BE2C (cell line): ENCODE measurements at regions not wholly inside any gene's neighbourhood (a gene's known extent, or its start where the extent isn't known, plus 50 kb on each side); places are given as distances from the start of the nearest gene placed in this dataset.

Experiments used
- DNase-seq: peaks from one replicate; pipeline ENCODE4 v3.0.0-alpha.2; 2020
- H3K27me3 ChIP-seq: fragments of 250-450 bp; sonication (Bioruptor Pico); 2 replicates; pipeline ENCODE4 v1.5.1; 2020; ENCODE audit warnings: mild to moderate bottlenecking
- H3K36me3 ChIP-seq: fragments of 250-450 bp; sonication (Bioruptor Pico); 2 replicates; pipeline ENCODE4 v1.5.1; 2020; ENCODE audit warnings: mild to moderate bottlenecking
- H3K4me1 ChIP-seq: fragments of 250-450 bp; sonication (Bioruptor Pico); 2 replicates; pipeline ENCODE4 v1.5.1; 2020
- H3K4me3 ChIP-seq: 2 replicates; pipeline ENCODE4 v1.5.1; 2011; ENCODE audit warnings: low read depth, low read length
- H3K9me3 ChIP-seq: fragments of 250-450 bp; sonication (Bioruptor Pico); 2 replicates; pipeline ENCODE4 v1.5.1; 2020
- CTCF ChIP-seq: IDR thresholded peaks from 2 replicates; pipeline ENCODE4 v1.5.1; 2012; ENCODE audit warnings: mild to moderate bottlenecking, low read depth, low read length

DNA sequence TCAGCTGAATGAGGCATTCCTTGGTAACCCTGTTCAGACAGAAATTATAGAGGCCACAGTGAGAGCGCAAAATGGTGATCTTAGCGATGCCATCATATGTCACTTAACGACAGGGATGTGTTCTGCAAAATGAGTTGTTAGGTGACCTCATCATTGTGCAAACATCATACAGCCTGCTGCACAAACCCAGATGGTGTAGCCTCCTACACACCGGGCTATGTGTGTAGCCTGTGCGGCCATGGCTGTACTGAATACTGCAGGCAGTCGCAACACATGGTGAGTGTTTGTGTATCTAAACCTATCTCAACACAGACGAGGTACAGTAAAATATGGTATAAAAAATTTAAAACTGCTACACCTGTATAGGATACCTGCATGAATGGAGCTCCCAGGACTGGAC lies 234.1 kb upstream of the PMEPA1 start:
- H3K4me1 ChIP-seq, result peaks cover 6% of the 10 kb centered on the region
- no peak for TF ChIP-seq CTCF
- no peaks in the 10 kb centered on the region for H3K36me3 ChIP-seq

DNA sequence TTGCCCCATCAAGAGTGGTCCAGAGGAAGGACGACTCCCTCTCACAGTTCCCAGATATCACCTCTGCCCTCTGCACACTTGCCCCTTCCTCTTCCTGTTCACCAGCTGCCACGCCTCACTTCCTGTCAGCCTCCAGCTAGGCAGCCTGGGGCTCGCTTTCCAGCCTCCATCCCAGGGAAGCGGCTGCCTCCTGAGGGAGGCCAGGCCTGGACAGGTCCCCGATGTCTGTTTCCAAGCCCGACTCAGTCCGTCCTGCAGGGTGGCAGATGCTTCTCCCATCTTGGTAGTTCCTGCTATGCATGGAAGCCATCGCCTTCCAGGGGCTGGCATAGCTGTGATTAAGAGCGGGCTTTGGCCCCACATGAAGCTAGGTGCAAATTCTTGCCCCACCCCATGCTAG lies 233.5 kb upstream of the PMEPA1 start:
- no peaks in the 10 kb centered on the region for H3K36me3 ChIP-seq
- no peaks in the 10 kb centered on the region for H3K27me3 ChIP-seq
- no peak overlapping the region for H3K4me3 ChIP-seq
- DNase-seq, result no peak
- TF ChIP-seq CTCF, result no peak
- peaks cover 6% of the 10 kb centered on the region for H3K4me1 ChIP-seq
- no peaks in the 10 kb centered on the region for H3K9me3 ChIP-seq

More for the DNA sequence above, 234.1 kb upstream of the PMEPA1 start:
- DNase-seq, result no peak
- Histone ChIP-seq H3K27me3 (no peaks in the 10 kb centered on the region), H3K9me3 (no peaks in the 10 kb centered on the region), H3K4me3 (no peak overlapping the region)

DNA sequence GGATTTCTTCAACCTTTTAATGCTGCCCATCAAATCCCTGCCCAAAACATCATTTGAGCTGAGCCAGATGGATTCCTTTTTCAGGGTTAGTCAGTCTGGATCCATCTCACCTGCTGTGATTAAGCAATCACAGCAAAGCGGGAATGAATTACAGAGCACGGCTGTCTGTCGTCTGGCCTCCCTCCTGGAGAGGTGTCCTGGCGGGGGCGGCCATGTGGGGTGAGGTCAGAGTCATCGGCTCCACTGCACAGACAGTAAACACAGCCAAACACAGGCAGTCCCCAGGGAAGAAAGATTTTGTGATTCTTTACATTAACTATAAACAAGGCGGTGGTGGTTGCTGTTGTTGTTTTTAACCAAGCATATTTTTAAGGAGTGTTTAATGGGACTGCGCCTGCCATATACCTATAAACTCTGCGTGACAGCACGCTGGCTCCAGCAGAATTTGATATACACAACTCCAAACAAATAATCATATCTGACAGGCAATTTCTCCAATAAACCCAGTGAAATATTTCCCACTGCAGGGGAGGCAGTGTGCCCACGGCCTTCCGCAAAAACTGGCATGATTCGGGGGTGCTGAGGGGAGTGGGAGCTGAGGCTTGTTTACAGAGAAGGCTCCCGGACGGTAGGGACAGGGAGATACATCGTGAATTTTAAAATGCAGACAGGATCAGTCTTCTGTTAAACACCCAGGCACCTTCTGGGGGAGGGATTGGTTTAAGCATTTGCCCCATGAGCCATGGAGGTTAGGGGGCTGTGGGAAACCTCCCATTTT lies 232.0 kb upstream of the PMEPA1 start:
- Histone ChIP-seq H3K4me3 (no peak overlapping the region), H3K4me1 (peaks cover 6% of the 10 kb centered on the region), H3K9me3 (no peaks in the 10 kb centered on the region), H3K36me3 (no peaks in the 10 kb centered on the region), H3K27me3 (no peaks in the 10 kb centered on the region)
- TF ChIP-seq CTCF, result no peak
- DNase-seq, result peak; percentile 54

GRCh38 chr20:57940868-57941522 lies 231.2 kb upstream of the PMEPA1 start:
- Histone ChIP-seq H3K4me3 (no peak overlapping the region), H3K36me3 (no peaks in the 10 kb centered on the region), H3K27me3 (no peaks in the 10 kb centered on the region), H3K4me1 (peaks cover 6% of the 10 kb centered on the region), H3K9me3 (no peaks in the 10 kb centered on the region; the same call in 1 of the 2 replicates)
- TF ChIP-seq CTCF, result no peak
- no peak for DNase-seq

GRCh38 chr20:57940376-57940775 lies 230.6 kb upstream of the PMEPA1 start:
- H3K27me3 ChIP-seq, result no peaks in the 10 kb centered on the region
- H3K4me1 ChIP-seq, result peaks cover 6% of the 10 kb centered on the region
- no peaks in the 10 kb centered on the region for H3K36me3 ChIP-seq
- no peak for TF ChIP-seq CTCF
- H3K4me3 ChIP-seq, result no peak overlapping the region
- DNase-seq, result no peak
- no peaks in the 10 kb centered on the region; the same call in 1 of the 2 replicates for H3K9me3 ChIP-seq

- Histone ChIP-seq H3K4me3 (no peak overlapping the region), H3K27me3 (no peaks in the 10 kb centered on the region)
- no peak for DNase-seq
Observed at GRCh38 chr20:57939499-57939898, 229.7 kb upstream of the PMEPA1 start.

More at GRCh38 chr20:57939499-57939898, 229.7 kb upstream of the PMEPA1 start:
- Histone ChIP-seq H3K4me1 (peaks cover 6% of the 10 kb centered on the region), H3K9me3 (no peaks in the 10 kb centered on the region; the same call in 1 of the 2 replicates), H3K36me3 (no peaks in the 10 kb centered on the region)
- TF ChIP-seq CTCF, result no peak
